Hepatocyte (in vitro differentiated cells): ENCODE measurements at regions not wholly inside any gene's neighbourhood (a gene's known extent, or its start where the extent isn't known, plus 50 kb on each side); places are given as distances from the start of the nearest gene placed in this dataset.

Experiments
- DNase-seq: peaks from one replicate; pipeline ENCODE4 v3.0.0-alpha.2; 2016; ENCODE audit warnings: low spot score
- H2AFZ ChIP-seq: fragments of 200-600 bp; sonication (generic); 2 replicates; pipeline ENCODE4 v1.6.0; 2016; ENCODE audit warnings: antibody characterized with exemption, mild to moderate bottlenecking
- H3K27ac ChIP-seq: fragments of 200-600 bp; sonication (generic); 2 replicates; pipeline ENCODE4 v1.5.1; 2016; ENCODE audit warnings: mild to moderate bottlenecking
- H3K27me3 ChIP-seq: fragments of 200-600 bp; sonication (generic); 2 replicates; pipeline ENCODE4 v1.6.1; 2016
- H3K36me3 ChIP-seq: fragments of 200-600 bp; sonication (generic); replicated peaks from 2 replicates; pipeline ENCODE4 v1.5.1; 2016; ENCODE audit warnings: low read depth; ENCODE audit not compliant: insufficient read depth
- H3K4me1 ChIP-seq: fragments of 200-600 bp; sonication (generic); 2 replicates; pipeline ENCODE4 v1.5.1; 2016; ENCODE audit warnings: mild to moderate bottlenecking, moderate library complexity; ENCODE audit not compliant: insufficient read depth
- H3K4me2 ChIP-seq: fragments of 200-600 bp; sonication (generic); 2 replicates; pipeline ENCODE4 v1.6.0; 2016
- H3K4me3 ChIP-seq: fragments of 200-600 bp; sonication (generic); 2 replicates; pipeline ENCODE4 v1.5.1; 2016; ENCODE audit warnings: mild to moderate bottlenecking
- H3K79me2 ChIP-seq: fragments of 200-600 bp; sonication (generic); 2 replicates; pipeline ENCODE4 v1.6.0; 2017; ENCODE audit warnings: mild to moderate bottlenecking
- H3K9me2 ChIP-seq: fragments of 200-600 bp; sonication (generic); replicated peaks from 2 replicates; pipeline ENCODE4 v1.6.0; 2017; ENCODE audit warnings: mild to moderate bottlenecking; ENCODE audit not compliant: insufficient read depth
- H3K9me3 ChIP-seq: fragments of 200-600 bp; sonication (generic); 2 replicates; pipeline ENCODE4 v1.5.1; 2016; ENCODE audit warnings: low read depth, mild to moderate bottlenecking
- H4K20me1 ChIP-seq: fragments of 200-600 bp; sonication (generic); 2 replicates; pipeline ENCODE4 v1.6.0; 2016; ENCODE audit warnings: mild to moderate bottlenecking; ENCODE audit not compliant: insufficient read depth, poor library complexity, severe bottlenecking
- EZH2 ChIP-seq: fragments of 200-600 bp; sonication (generic); IDR thresholded peaks from 2 replicates; pipeline ENCODE4 v1.6.1; 2016; ENCODE audit warnings: antibody characterized with exemption, mild to moderate bottlenecking, borderline replicate concordance
- EZH2phosphoT487 ChIP-seq: fragments of 200-600 bp; sonication (generic); IDR thresholded peaks from one replicate; pipeline ENCODE4 v1.6.1; 2018; ENCODE audit warnings: antibody characterized with exemption, mild to moderate bottlenecking, low read depth, moderate library complexity; ENCODE audit not compliant: unreplicated experiment, severe bottlenecking
- WGBS: methylation state at CpG from one replicate; pipeline ENCODE4 v1.1.6; 2016; ENCODE audit warnings: low lambda C conversion rate; ENCODE audit errors: missing lambda C conversion rate; 5-methylcytosine and 5-hydroxymethylcytosine counted together
- TF ChIP-seq, protein P1 (sequence below): fragments of 200-600 bp; sonication (generic); IDR thresholded peaks from 2 replicates; pipeline ENCODE4 v1.5.1; 2016; ENCODE audit warnings: antibody characterized with exemption, mild to moderate bottlenecking; ENCODE audit not compliant: poor library complexity

DNA sequence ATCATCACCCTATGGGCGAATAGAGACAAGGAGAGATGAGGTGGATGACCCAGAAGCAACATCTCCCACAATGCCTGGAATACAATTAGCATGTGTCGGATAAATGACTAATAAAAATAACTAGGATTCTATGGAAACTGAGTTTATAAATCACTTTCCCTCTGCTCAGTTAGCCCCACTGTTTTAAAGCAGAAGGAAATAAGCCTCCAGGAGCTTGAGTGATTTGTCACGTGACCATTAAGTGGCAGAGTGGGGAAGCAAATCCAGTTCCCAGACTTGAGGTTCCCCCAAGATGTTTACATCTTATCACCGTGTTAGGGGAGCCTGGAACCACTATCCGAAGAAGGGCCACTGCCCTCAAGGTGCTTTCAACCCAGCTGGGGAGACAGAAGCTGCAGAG, 136.5 kb upstream of the CCND2 start:
- WGBS: 63% methylated on average over 5 of the region's 5 CpGs
- TF ChIP-seq EZH2phosphoT487 (no peak), EZH2 (no peak)
- TF ChIP-seq, protein P1, sequence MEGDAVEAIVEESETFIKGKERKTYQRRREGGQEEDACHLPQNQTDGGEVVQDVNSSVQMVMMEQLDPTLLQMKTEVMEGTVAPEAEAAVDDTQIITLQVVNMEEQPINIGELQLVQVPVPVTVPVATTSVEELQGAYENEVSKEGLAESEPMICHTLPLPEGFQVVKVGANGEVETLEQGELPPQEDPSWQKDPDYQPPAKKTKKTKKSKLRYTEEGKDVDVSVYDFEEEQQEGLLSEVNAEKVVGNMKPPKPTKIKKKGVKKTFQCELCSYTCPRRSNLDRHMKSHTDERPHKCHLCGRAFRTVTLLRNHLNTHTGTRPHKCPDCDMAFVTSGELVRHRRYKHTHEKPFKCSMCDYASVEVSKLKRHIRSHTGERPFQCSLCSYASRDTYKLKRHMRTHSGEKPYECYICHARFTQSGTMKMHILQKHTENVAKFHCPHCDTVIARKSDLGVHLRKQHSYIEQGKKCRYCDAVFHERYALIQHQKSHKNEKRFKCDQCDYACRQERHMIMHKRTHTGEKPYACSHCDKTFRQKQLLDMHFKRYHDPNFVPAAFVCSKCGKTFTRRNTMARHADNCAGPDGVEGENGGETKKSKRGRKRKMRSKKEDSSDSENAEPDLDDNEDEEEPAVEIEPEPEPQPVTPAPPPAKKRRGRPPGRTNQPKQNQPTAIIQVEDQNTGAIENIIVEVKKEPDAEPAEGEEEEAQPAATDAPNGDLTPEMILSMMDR: no peak
- DNase-seq: no peak

GRCh38 chr12:4135919-4136605, 137.5 kb upstream of the CCND2 start:
- Histone ChIP-seq H2AFZ (peak overlapping the region; percentile 58), H3K27me3 (no peaks in the 10 kb centered on the region), H3K4me1 (peaks cover 10% of the 10 kb centered on the region), H3K4me3 (no peak overlapping the region), H3K36me3 (no peaks in the 10 kb centered on the region), H3K9me2 (no peaks in the 10 kb centered on the region), H3K9me3 (no peaks in the 10 kb centered on the region), H4K20me1 (no peaks in the 10 kb centered on the region), H3K4me2 (peak overlapping the region; percentile 31), H3K79me2 (no peaks in the 10 kb centered on the region), H3K27ac (peak overlapping the region; percentile 54)
- TF ChIP-seq EZH2 (no peak), EZH2phosphoT487 (no peak)
- TF ChIP-seq, protein P1: no peak
- 52% methylated on average over 12 of the region's 12 CpGs for WGBS
- DNase-seq: peak; percentile 51

More for the DNA sequence above, 136.5 kb upstream of the CCND2 start:
- H3K36me3 ChIP-seq: no peaks in the 10 kb centered on the region
- no peaks in the 10 kb centered on the region for H3K9me2 ChIP-seq
- no peaks in the 10 kb centered on the region for H3K27me3 ChIP-seq
- H3K4me3 ChIP-seq: no peak overlapping the region
- H4K20me1 ChIP-seq: no peaks in the 10 kb centered on the region
- H3K4me1 ChIP-seq: peaks cover 10% of the 10 kb centered on the region
- H3K79me2 ChIP-seq: no peaks in the 10 kb centered on the region
- H3K27ac ChIP-seq: peak overlapping the region; percentile 54
- H3K4me2 ChIP-seq: no peak overlapping the region
- H3K9me3 ChIP-seq: no peaks in the 10 kb centered on the region
- no peak overlapping the region for H2AFZ ChIP-seq

GRCh38 chr12:4134448-4135263, 138.9 kb upstream of the CCND2 start:
- WGBS: 12% methylated on average over 12 of the region's 12 CpGs
- no peak for DNase-seq
- peak overlapping the region; percentile 43 for H2AFZ ChIP-seq

More at GRCh38 chr12:4134448-4135263, 138.9 kb upstream of the CCND2 start:
- H3K27ac ChIP-seq: peak overlapping the region; percentile 54
- no peak for TF ChIP-seq EZH2
- TF ChIP-seq EZH2phosphoT487: no peak
- TF ChIP-seq, protein P1: no peak
- H3K4me2 ChIP-seq: peak overlapping the region; percentile 61
- H4K20me1 ChIP-seq: no peaks in the 10 kb centered on the region
- peaks cover 10% of the 10 kb centered on the region for H3K4me1 ChIP-seq
- no peaks in the 10 kb centered on the region for H3K27me3 ChIP-seq
- H3K9me2 ChIP-seq: no peaks in the 10 kb centered on the region
- no peaks in the 10 kb centered on the region for H3K9me3 ChIP-seq
- no peaks in the 10 kb centered on the region for H3K79me2 ChIP-seq
- no peak overlapping the region for H3K4me3 ChIP-seq
- no peaks in the 10 kb centered on the region for H3K36me3 ChIP-seq
